SK-N-SH (cell line): ENCODE measurements at regions not wholly inside any gene's neighbourhood (a gene's known extent, or its start where the extent isn't known, plus 50 kb on each side); places are given as distances from the start of the nearest gene placed in this dataset.
A peak's percentile ranks its signal among the peaks of the same experiment; 100 is the strongest.

Experiments used
- CTCF ChIA-PET: fragments of 300-600, 350-600 bp; formaldehyde crosslinking; extraction: SDS; loops from one replicate; lab custom pipeline; 2021; lab: Yijun Ruan, JAX
- POLR2A ChIA-PET: fragments of 350-600 bp; sonication (Branson Sonifier 250); formaldehyde crosslinking; extraction: SDS; loops from one replicate; lab custom pipeline; 2020; ENCODE audit warnings: antibody characterized with exemption, inconsistent platforms; lab: Yijun Ruan, JAX
- DNase-seq: peaks from one replicate; pipeline ENCODE4 v3.0.0; 2012
- H2AFZ ChIP-seq: fragments of 200-600 bp; sonication (generic); 2 replicates; pipeline ENCODE4 v1.8.1; 2016; ENCODE audit warnings: antibody characterized with exemption, mild to moderate bottlenecking, low read depth
- H3F3A ChIP-seq: fragments of 200-600 bp; sonication (generic); replicated peaks from 2 replicates; pipeline ENCODE3; 2016; ENCODE audit warnings: antibody characterized with exemption, mild to moderate bottlenecking; ENCODE audit not compliant: insufficient read depth
- H3K27ac ChIP-seq, 2 experiments: fragments of 200-500 bp in 1 of 2; fragments of 200-600 bp in 1 of 2; sonication (Bioruptor generic) in 1 of 2; sonication (generic), shearing (Covaris generic) in 1 of 2; 2 replicates each; pipeline versions ENCODE4 v1.5.1 to v1.6.1; 2014 to 2016; ENCODE audit warnings: low read depth in 2 of 2, inconsistent platforms in 1 of 2, low read length in 1 of 2, mild to moderate bottlenecking in 1 of 2, mixed read lengths in 1 of 2
- H3K27me3 ChIP-seq: fragments of 200-600 bp; sonication (generic), shearing (Covaris generic); 2 replicates; pipeline ENCODE4 v1.6.1; 2016; ENCODE audit warnings: mixed run types; ENCODE audit not compliant: insufficient read depth
- H3K36me3 ChIP-seq, 2 experiments: fragments of 200-500 bp in 1 of 2; fragments of 200-600 bp in 1 of 2; sonication (Bioruptor generic) in 1 of 2; sonication (generic) in 1 of 2; replicated peaks in 1 of 2; 2 replicates each; pipeline versions ENCODE3 to v1.5.1; 2014 to 2016; ENCODE audit warnings: low read length in 1 of 2, mild to moderate bottlenecking in 1 of 2; ENCODE audit not compliant: insufficient read depth in 2 of 2, control insufficient read depth in 1 of 2
- H3K4me1 ChIP-seq, 2 experiments: fragments of 200-500 bp in 1 of 2; fragments of 200-600 bp in 1 of 2; sonication (Bioruptor generic) in 1 of 2; sonication (generic), shearing (Covaris generic) in 1 of 2; 2 replicates each; pipeline versions ENCODE4 v1.5.1 to v1.6.1; 2014 to 2016; ENCODE audit warnings: low read depth in 1 of 2, low read length in 1 of 2, mixed run types in 1 of 2; ENCODE audit not compliant: insufficient read depth in 2 of 2, control insufficient read depth in 1 of 2
- H3K4me2 ChIP-seq: fragments of 200-600 bp; sonication (generic), shearing (Covaris generic); 2 replicates; pipeline ENCODE4 v1.6.1; 2017; ENCODE audit warnings: mixed run types
- H3K4me3 ChIP-seq, 2 experiments: fragments of 200-500 bp in 1 of 2; fragments of 200-600 bp in 1 of 2; sonication (Bioruptor generic) in 1 of 2; sonication (generic), shearing (Covaris generic) in 1 of 2; 2 replicates each; pipeline versions ENCODE4 v1.5.1 to v1.8.1; 2014 to 2016; ENCODE audit warnings: low read depth in 2 of 2, inconsistent platforms in 1 of 2, low read length in 1 of 2, mild to moderate bottlenecking in 1 of 2, mixed read lengths in 1 of 2, moderate library complexity in 1 of 2
- H3K79me2 ChIP-seq: fragments of 200-600 bp; sonication (generic); 2 replicates; pipeline ENCODE4 v1.8.1; 2017; ENCODE audit warnings: mild to moderate bottlenecking; ENCODE audit not compliant: insufficient read depth
- H3K9ac ChIP-seq: fragments of 200-600 bp; sonication (generic); 2 replicates; pipeline ENCODE4 v1.6.1; 2017; ENCODE audit warnings: mixed run types
- H3K9me2 ChIP-seq: fragments of 200-600 bp; sonication (generic); 2 replicates; pipeline ENCODE4 v1.6.1; 2017; ENCODE audit warnings: mixed run types
- H3K9me3 ChIP-seq: fragments of 200-600 bp; sonication (generic); 2 replicates; pipeline ENCODE4 v1.6.1; 2017; ENCODE audit warnings: mixed run types, mild to moderate bottlenecking, moderate library complexity
- H4K20me1 ChIP-seq: fragments of 200-600 bp; sonication (generic); 2 replicates; pipeline ENCODE4 v1.6.1; 2017; ENCODE audit warnings: mild to moderate bottlenecking, mixed run types; ENCODE audit not compliant: insufficient read depth
- CHD2 ChIP-seq: fragments of 150-350 bp; IDR thresholded peaks from 2 replicates; pipeline ENCODE4 v1.6.1; 2018; ENCODE audit warnings: low read length; ENCODE audit not compliant: partially characterized antibody
- EZH2phosphoT487 ChIP-seq: fragments of 200-600 bp; sonication (generic); IDR thresholded peaks from 2 replicates; pipeline ENCODE4 v1.6.1; 2017; ENCODE audit warnings: low read depth, mixed run types, mild to moderate bottlenecking, antibody characterized with exemption, moderate library complexity, borderline replicate concordance
- GABPA ChIP-seq: IDR thresholded peaks from 2 replicates; pipeline ENCODE4 v1.4.0; 2012; ENCODE audit warnings: low read depth, mild to moderate bottlenecking
- JUND ChIP-seq: IDR thresholded peaks from 2 replicates; pipeline ENCODE4 v1.4.0; 2012
- NRF1 ChIP-seq: IDR thresholded peaks from 2 replicates; pipeline ENCODE4 v1.6.1; 2012; ENCODE audit warnings: low read depth, mild to moderate bottlenecking, low read length
- POLR2AphosphoS5 ChIP-seq: IDR thresholded peaks from 2 replicates; pipeline ENCODE4 v1.6.1; 2012; ENCODE audit warnings: low read depth, low read length
- RAD21 ChIP-seq: IDR thresholded peaks from 2 replicates; pipeline ENCODE4 v1.6.1; 2012; ENCODE audit warnings: mild to moderate bottlenecking, low read length
- RCOR1 ChIP-seq: fragments of 150-350 bp; IDR thresholded peaks from 2 replicates; pipeline ENCODE4 v1.6.1; 2017; ENCODE audit warnings: antibody characterized with exemption, low read length
- RFX5 ChIP-seq: IDR thresholded peaks from 2 replicates; pipeline ENCODE4 v1.6.1; 2012; ENCODE audit warnings: mild to moderate bottlenecking, improper control_type of control experiment, low read length
- SIN3A ChIP-seq: IDR thresholded peaks from 2 replicates; pipeline ENCODE4 v1.6.1; 2012; ENCODE audit warnings: low read depth, mild to moderate bottlenecking, low read length, moderate library complexity, borderline replicate concordance
- SMC3 ChIP-seq: IDR thresholded peaks from 2 replicates; pipeline ENCODE4 v1.6.1; 2012; ENCODE audit warnings: low read depth, low read length, improper control_type of control experiment
- TAF1 ChIP-seq: IDR thresholded peaks from 2 replicates; pipeline ENCODE4 v1.6.1; 2012; ENCODE audit warnings: low read depth, mild to moderate bottlenecking, low read length, moderate library complexity, borderline replicate concordance
- TEAD4 ChIP-seq: IDR thresholded peaks from 2 replicates; pipeline ENCODE4 v1.4.0; 2012; ENCODE audit warnings: mild to moderate bottlenecking, borderline replicate concordance; ENCODE audit not compliant: insufficient read depth
- YY1 ChIP-seq: IDR thresholded peaks from 2 replicates; pipeline ENCODE4 v1.4.0; 2012; ENCODE audit warnings: low read depth, mild to moderate bottlenecking
- WGBS: methylation state at CpG from one replicate; pipeline ENCODE4 v1.1.6; 2017; ENCODE audit warnings: low lambda C conversion rate; 5-methylcytosine and 5-hydroxymethylcytosine counted together
- TF ChIP-seq, protein P1 (sequence below): IDR thresholded peaks from 2 replicates; pipeline ENCODE4; 2012
- TF ChIP-seq, protein P2 (sequence below): fragments of 150-350 bp; IDR thresholded peaks from 2 replicates; pipeline ENCODE4 v1.6.1; 2017; ENCODE audit warnings: antibody characterized with exemption, low read length, low read depth, borderline replicate concordance
- TF ChIP-seq, protein P3 (sequence below): IDR thresholded peaks from 2 replicates; pipeline ENCODE4 v1.4.0; 2012; ENCODE audit warnings: low read depth, borderline replicate concordance
- TF ChIP-seq, protein P4 (sequence below): fragments of 200-600 bp; sonication (generic); IDR thresholded peaks from 2 replicates; pipeline ENCODE4 v1.6.1; 2017; ENCODE audit warnings: antibody characterized with exemption, mild to moderate bottlenecking, moderate library complexity

DNA sequence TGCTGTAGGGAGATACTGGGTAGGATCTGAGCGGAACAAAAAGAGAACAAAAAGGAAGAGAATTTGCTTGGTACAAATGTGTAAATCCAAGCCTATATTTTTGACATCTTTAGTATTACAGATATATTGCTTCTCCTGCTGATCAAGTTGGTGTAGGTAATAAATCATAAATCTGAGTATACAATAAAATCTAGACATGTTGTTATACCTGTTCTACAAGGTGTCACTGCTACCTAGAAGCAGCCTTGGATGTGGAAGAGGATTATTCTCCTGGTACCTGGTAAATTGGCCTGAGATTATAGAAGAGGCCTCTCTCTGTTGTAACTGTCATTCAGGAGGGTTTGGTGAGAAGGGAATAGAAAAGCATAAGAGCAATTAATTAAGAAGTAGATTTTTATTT lies 89.9 kb upstream of the LSM8 start:
- H3F3A ChIP-seq, result no peaks in the 10 kb centered on the region
- TF ChIP-seq YY1 (no peak), TEAD4 (no peak), GABPA (no peak), SMC3 (no peak), SIN3A (no peak), EZH2phosphoT487 (no peak), TAF1 (no peak), CHD2 (no peak), RFX5 (no peak), JUND (no peak), NRF1 (no peak), RCOR1 (no peak), RAD21 (no peak), POLR2AphosphoS5 (no peak)
- TF ChIP-seq, protein P1, sequence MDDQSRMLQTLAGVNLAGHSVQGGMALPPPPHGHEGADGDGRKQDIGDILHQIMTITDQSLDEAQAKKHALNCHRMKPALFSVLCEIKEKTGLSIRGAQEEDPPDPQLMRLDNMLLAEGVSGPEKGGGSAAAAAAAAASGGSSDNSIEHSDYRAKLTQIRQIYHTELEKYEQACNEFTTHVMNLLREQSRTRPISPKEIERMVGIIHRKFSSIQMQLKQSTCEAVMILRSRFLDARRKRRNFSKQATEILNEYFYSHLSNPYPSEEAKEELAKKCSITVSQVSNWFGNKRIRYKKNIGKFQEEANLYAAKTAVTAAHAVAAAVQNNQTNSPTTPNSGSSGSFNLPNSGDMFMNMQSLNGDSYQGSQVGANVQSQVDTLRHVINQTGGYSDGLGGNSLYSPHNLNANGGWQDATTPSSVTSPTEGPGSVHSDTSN, result no peak
- TF ChIP-seq, protein P2, sequence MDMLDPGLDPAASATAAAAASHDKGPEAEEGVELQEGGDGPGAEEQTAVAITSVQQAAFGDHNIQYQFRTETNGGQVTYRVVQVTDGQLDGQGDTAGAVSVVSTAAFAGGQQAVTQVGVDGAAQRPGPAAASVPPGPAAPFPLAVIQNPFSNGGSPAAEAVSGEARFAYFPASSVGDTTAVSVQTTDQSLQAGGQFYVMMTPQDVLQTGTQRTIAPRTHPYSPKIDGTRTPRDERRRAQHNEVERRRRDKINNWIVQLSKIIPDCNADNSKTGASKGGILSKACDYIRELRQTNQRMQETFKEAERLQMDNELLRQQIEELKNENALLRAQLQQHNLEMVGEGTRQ, result no peak
- H3K27me3 ChIP-seq, result no peaks in the 10 kb centered on the region
- CTCF ChIA-PET, result interaction anchor here (0.6 kb wide), 1 partner anchor 52 kb away, joined by 3 read pairs; no protein-coding TSS in a partner anchor
- no peak overlapping the region for H2AFZ ChIP-seq
- no peaks in the 10 kb centered on the region for H3K4me1 ChIP-seq
- WGBS, result 24% methylated on average over 1 of the region's 1 CpG
- no peak overlapping the region for H3K27ac ChIP-seq
- POLR2A ChIA-PET, result no interaction called here
- no peaks in the 10 kb centered on the region for H3K9me2 ChIP-seq
- no peak overlapping the region for H3K4me2 ChIP-seq
- H3K9ac ChIP-seq, result no peak overlapping the region
- no peaks in the 10 kb centered on the region for H3K9me3 ChIP-seq
- no peaks in the 10 kb centered on the region for H3K36me3 ChIP-seq
- no peaks in the 10 kb centered on the region for H4K20me1 ChIP-seq
- H3K79me2 ChIP-seq, result no peaks in the 10 kb centered on the region
- no peak for DNase-seq
- no peak overlapping the region for H3K4me3 ChIP-seq

DNA sequence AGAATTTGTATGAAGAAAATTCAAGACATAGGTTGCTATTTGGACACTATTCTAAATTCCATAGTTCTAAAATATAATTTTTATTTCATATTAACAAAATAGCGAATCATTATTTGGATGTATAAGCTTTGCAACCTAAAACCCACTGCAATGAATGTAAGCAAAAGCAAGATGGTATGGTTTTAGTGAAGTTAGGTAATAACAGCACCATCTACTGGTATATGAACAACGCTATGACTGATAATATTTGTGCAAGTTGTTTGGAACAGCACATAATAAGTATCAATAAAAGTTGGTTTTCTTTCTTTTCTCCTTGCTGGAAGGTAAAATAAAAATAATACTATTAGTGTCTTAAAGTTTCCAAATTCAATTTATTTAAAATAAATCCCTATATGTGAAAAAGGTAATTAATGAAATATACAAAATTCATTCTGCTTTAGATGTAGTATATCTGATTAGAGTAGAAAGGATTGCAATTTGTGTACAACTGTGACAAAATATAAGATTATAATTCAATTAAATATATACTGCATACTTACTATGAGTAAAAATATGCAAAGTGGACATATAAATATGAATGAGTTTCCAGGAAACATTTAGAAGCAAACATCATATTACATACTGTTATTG lies 79.0 kb upstream of the LSM8 start:
- POLR2A ChIA-PET, result no interaction called here
- WGBS, result 0% methylated on average over 2 of the region's 2 CpGs
- TF ChIP-seq, protein P3, sequence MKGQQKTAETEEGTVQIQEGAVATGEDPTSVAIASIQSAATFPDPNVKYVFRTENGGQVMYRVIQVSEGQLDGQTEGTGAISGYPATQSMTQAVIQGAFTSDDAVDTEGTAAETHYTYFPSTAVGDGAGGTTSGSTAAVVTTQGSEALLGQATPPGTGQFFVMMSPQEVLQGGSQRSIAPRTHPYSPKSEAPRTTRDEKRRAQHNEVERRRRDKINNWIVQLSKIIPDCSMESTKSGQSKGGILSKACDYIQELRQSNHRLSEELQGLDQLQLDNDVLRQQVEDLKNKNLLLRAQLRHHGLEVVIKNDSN, result no peak
- peak; percentile 37; the same call in 1 of the 2 replicates for TF ChIP-seq SMC3
- TF ChIP-seq, protein P4, sequence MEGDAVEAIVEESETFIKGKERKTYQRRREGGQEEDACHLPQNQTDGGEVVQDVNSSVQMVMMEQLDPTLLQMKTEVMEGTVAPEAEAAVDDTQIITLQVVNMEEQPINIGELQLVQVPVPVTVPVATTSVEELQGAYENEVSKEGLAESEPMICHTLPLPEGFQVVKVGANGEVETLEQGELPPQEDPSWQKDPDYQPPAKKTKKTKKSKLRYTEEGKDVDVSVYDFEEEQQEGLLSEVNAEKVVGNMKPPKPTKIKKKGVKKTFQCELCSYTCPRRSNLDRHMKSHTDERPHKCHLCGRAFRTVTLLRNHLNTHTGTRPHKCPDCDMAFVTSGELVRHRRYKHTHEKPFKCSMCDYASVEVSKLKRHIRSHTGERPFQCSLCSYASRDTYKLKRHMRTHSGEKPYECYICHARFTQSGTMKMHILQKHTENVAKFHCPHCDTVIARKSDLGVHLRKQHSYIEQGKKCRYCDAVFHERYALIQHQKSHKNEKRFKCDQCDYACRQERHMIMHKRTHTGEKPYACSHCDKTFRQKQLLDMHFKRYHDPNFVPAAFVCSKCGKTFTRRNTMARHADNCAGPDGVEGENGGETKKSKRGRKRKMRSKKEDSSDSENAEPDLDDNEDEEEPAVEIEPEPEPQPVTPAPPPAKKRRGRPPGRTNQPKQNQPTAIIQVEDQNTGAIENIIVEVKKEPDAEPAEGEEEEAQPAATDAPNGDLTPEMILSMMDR, result peak; percentile 75
- TF ChIP-seq RAD21, result peak; percentile 59
- TF ChIP-seq, all 33 proteins: peak for 3
- H3K4me1 ChIP-seq, result no peaks in the 10 kb centered on the region
- H3K36me3 ChIP-seq, result no peaks in the 10 kb centered on the region
- no peak overlapping the region for H3K9ac ChIP-seq
- no peaks in the 10 kb centered on the region; the same call in 1 of the 2 replicates for H3K27me3 ChIP-seq
- H3K9me2 ChIP-seq, result 0 out of 2 replicates have a peak, but pooled peaks cover 3% of the 10 kb centered on the region
- CTCF ChIA-PET, result interaction anchor here (0.6 to 1.7 kb wide), 4 partner anchors 9 to 354 kb away, joined by 3 to 5 read pairs (median 4); no protein-coding TSS in a partner anchor
- H4K20me1 ChIP-seq, result no peaks in the 10 kb centered on the region
- H3K79me2 ChIP-seq, result no peaks in the 10 kb centered on the region
- peaks cover 3% of the 10 kb centered on the region for H3F3A ChIP-seq
- no peak overlapping the region for H3K4me3 ChIP-seq
- no peak overlapping the region for H3K4me2 ChIP-seq
- H2AFZ ChIP-seq, result no peak overlapping the region; the same call in 1 of the 2 replicates
- H3K27ac ChIP-seq, result no peak overlapping the region
- DNase-seq, result peak; percentile 6
- no peaks in the 10 kb centered on the region for H3K9me3 ChIP-seq
